ENCODE measurements at regions not wholly inside any gene's neighbourhood (a gene's known extent, or its start where the extent isn't known, plus 50 kb on each side); places are given as distances from the start of the nearest gene placed in this dataset.

DNA sequence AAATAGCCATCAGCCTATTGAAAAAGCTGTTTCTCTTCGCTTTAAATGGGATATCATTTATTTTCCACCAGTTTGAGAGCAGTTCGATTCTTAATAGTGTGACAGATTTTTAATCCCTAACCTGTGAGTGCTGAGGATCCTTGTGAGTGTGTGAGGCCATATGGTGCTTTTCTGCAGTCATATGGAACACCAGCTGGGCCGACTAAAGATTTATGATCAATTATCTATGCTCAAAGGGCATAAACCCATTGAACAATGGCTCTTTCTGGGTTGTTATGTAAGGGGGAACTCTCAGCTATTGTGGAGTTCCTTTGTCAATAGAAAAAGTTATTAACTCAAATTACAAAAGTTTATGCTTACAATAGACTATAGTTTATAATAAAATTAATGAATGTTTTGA lies 1003.6 kb downstream of the FAT4 start:
- TF ChIP-seq, protein P1, sequence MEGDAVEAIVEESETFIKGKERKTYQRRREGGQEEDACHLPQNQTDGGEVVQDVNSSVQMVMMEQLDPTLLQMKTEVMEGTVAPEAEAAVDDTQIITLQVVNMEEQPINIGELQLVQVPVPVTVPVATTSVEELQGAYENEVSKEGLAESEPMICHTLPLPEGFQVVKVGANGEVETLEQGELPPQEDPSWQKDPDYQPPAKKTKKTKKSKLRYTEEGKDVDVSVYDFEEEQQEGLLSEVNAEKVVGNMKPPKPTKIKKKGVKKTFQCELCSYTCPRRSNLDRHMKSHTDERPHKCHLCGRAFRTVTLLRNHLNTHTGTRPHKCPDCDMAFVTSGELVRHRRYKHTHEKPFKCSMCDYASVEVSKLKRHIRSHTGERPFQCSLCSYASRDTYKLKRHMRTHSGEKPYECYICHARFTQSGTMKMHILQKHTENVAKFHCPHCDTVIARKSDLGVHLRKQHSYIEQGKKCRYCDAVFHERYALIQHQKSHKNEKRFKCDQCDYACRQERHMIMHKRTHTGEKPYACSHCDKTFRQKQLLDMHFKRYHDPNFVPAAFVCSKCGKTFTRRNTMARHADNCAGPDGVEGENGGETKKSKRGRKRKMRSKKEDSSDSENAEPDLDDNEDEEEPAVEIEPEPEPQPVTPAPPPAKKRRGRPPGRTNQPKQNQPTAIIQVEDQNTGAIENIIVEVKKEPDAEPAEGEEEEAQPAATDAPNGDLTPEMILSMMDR (IDR thresholded peaks at IDR 0.05) = no peak
- TF ChIP-seq ZFX (IDR thresholded peaks at IDR 0.05; ENCODE audit: borderline replicate concordance) = no peak

Data from 22Rv1 (cell line).